K562 (cell line): ENCODE measurements at regions not wholly inside any gene's neighbourhood (a gene's known extent, or its start where the extent isn't known, plus 50 kb on each side); places are given as distances from the start of the nearest gene placed in this dataset.

ENCODE experiments used
- ATAC-seq: fragments of 200-7000 bp; cut with Tn5 transposase; 3 replicates; pipeline ENCODE4 v1.9.1; 2020; ENCODE audit warnings: moderate library complexity
- BruUV-seq: library from RNA; stranded (reverse); fragments of 400-500 nt; replicated peaks from 2 replicates; lab custom pipeline; 2021; lab: Mats Ljungman, UMichigan
- CTCF ChIA-PET: fragments of 300-600 bp; formaldehyde crosslinking; extraction: SDS; loops from one replicate; lab custom pipeline; 2021; ENCODE audit warnings: low intra/inter-chr PET ratio; lab: Yijun Ruan, JAX
- POLR2A ChIA-PET: fragments of 300-600, 350-650 bp; sonication (Branson Sonifier 250); formaldehyde crosslinking; extraction: SDS; loops from one replicate; lab custom pipeline; 2021; ENCODE audit warnings: antibody characterized with exemption, inconsistent platforms; lab: Yijun Ruan, JAX
- DNase-seq, 4 experiments: peaks; one replicate each; pipeline versions ENCODE4 v3.0.0 to v3.0.0-alpha.2; 2011 to 2018; ENCODE audit warnings: low spot score in 3 of 4, mixed read lengths in 3 of 4; ENCODE audit errors: extremely low read depth in 1 of 4
- FAIRE-seq: peaks from 2 replicates; lab custom pipeline; 2011; peaks lifted over from hg19 to GRCh38; lab: Jason Lieb, UNC
- H2AFZ ChIP-seq: 2 replicates; pipeline ENCODE4 v1.6.0; 2011; ENCODE audit warnings: low read depth, low read length, control low read depth, inconsistent platforms
- H3K27ac ChIP-seq: fragments of 200-600 bp; 3 replicates; pipeline ENCODE4 v1.8.0; 2011; ENCODE audit warnings: low read depth, mild to moderate bottlenecking, control low read depth, inconsistent platforms, low read length, moderate library complexity, mixed read lengths; ENCODE audit errors: extremely low read depth
- H3K27me3 ChIP-seq, 2 experiments: fragments of 300-600 bp in 1 of 2; 2 replicates in 1 of 2; 3 replicates in 1 of 2; pipeline versions ENCODE4 v1.6.0 to v1.8.0; 2011; ENCODE audit warnings: inconsistent platforms in 2 of 2, low read length in 2 of 2, mild to moderate bottlenecking in 1 of 2, mixed read lengths in 1 of 2, moderate library complexity in 1 of 2; ENCODE audit not compliant: control insufficient read depth in 2 of 2, insufficient read depth in 2 of 2
- H3K36me3 ChIP-seq: fragments of 300-600 bp; 3 replicates; pipeline ENCODE4 v1.8.0; 2011; ENCODE audit warnings: mild to moderate bottlenecking, low read length, inconsistent platforms; ENCODE audit not compliant: control insufficient read depth, insufficient read depth
- H3K4me1 ChIP-seq, 2 experiments: fragments of 200-600 bp in 1 of 2; replicated peaks in 1 of 2; 2 replicates in 1 of 2; 3 replicates in 1 of 2; pipeline versions ENCODE4 v1.5.1 to v1.8.0; 2011; ENCODE audit warnings: inconsistent platforms in 2 of 2, low read length in 2 of 2, mild to moderate bottlenecking in 1 of 2, mixed read lengths in 1 of 2, moderate library complexity in 1 of 2; ENCODE audit not compliant: control insufficient read depth in 2 of 2, insufficient read depth in 2 of 2
- H3K4me2 ChIP-seq: 2 replicates; pipeline ENCODE4 v1.6.1; 2011; ENCODE audit warnings: low read length, control low read depth, inconsistent platforms, mixed read lengths; ENCODE audit not compliant: insufficient read depth
- H3K4me3 ChIP-seq: fragments of 200-600 bp; sonication (generic), shearing (Covaris generic); 2 replicates; pipeline ENCODE4 v1.5.1; 2016; ENCODE audit warnings: control low read depth, inconsistent platforms
- H3K79me2 ChIP-seq: fragments of 200-600 bp; 3 replicates; pipeline ENCODE4 v1.8.0; 2011; ENCODE audit warnings: low read length, inconsistent platforms; ENCODE audit not compliant: control insufficient read depth, insufficient read depth
- H3K9ac ChIP-seq, 2 experiments: 2 replicates each; pipeline versions ENCODE4 v1.6.0 to v1.6.1; 2011; ENCODE audit warnings: low read depth in 2 of 2, low read length in 2 of 2, control low read depth in 1 of 2, inconsistent platforms in 1 of 2, mild to moderate bottlenecking in 1 of 2, mixed read lengths in 1 of 2; ENCODE audit not compliant: insufficient read depth in 1 of 2
- H3K9me1 ChIP-seq: one replicate; pipeline ENCODE4 v1.6.0; 2011; ENCODE audit warnings: inconsistent platforms, mild to moderate bottlenecking, low read length, moderate library complexity; ENCODE audit not compliant: control insufficient read depth, insufficient read depth
- H3K9me3 ChIP-seq: replicated peaks from 2 replicates; pipeline ENCODE4 v1.5.1; 2011; ENCODE audit warnings: low read depth, low read length, inconsistent platforms; ENCODE audit not compliant: control insufficient read depth, insufficient read depth
- H4K20me1 ChIP-seq: replicated peaks from 2 replicates; pipeline ENCODE4 v1.6.1; 2011; ENCODE audit warnings: low read length, inconsistent platforms, mixed read lengths; ENCODE audit not compliant: control insufficient read depth, insufficient read depth
- CBFA2T3 ChIP-seq: fragments of 450-650 bp; IDR thresholded peaks from 2 replicates; pipeline ENCODE4 v1.6.1; 2017
- DDX20 ChIP-seq: fragments of 450-650 bp; IDR thresholded peaks from 2 replicates; pipeline ENCODE4 v1.6.1; 2016; ENCODE audit warnings: missing genetic modification characterization, low read depth, mild to moderate bottlenecking, missing compliant biosample characterization, moderate library complexity
- DPF2 ChIP-seq: fragments of 450-650 bp; IDR thresholded peaks from 2 replicates; pipeline ENCODE4 v1.6.1; 2016
- GABPB2 ChIP-seq: fragments of 250-450 bp; sonication (Bioruptor Pico); conservative IDR thresholded peaks from 2 replicates; pipeline ENCODE4 v1.5.1; 2021; ENCODE audit warnings: mild to moderate bottlenecking
- JUN ChIP-seq, 2 experiments: sonication (generic) in 1 of 2; formaldehyde crosslinking in 1 of 2; IDR thresholded peaks; 2 replicates each; pipeline versions ENCODE4 v1.6.1 to v1.8.0; 2012 to 2022; ENCODE audit warnings: borderline replicate concordance in 2 of 2, mild to moderate bottlenecking in 2 of 2, improper control_type of control experiment in 1 of 2, low read depth in 1 of 2, low read length in 1 of 2, missing genetic modification reagents in 1 of 2
- POLR2H ChIP-seq: IDR thresholded peaks from 2 replicates; pipeline ENCODE4 v1.6.1; 2016; ENCODE audit warnings: missing genetic modification characterization, low read depth, mild to moderate bottlenecking, control low read depth, missing compliant biosample characterization, moderate library complexity
- POLR3G ChIP-seq: IDR thresholded peaks from 2 replicates; pipeline ENCODE4 v1.6.1; 2011; ENCODE audit not compliant: insufficient read length, insufficient replicate concordance; ENCODE audit errors: extremely low read depth
- RFX7 ChIP-seq: fragments of 250-450 bp; sonication (Bioruptor Pico); IDR thresholded peaks from 2 replicates; pipeline ENCODE4 v1.5.1; 2021; ENCODE audit warnings: mild to moderate bottlenecking
- SNRNP70 ChIP-seq: fragments of 200-400 bp; formaldehyde crosslinking; optimal IDR thresholded peaks from 2 replicates; pipeline ENCODE3; 2017; ENCODE audit warnings: low read depth, low read length
- ZNF75A ChIP-seq: fragments of 450-650 bp; formaldehyde crosslinking; IDR thresholded peaks from 2 replicates; pipeline ENCODE4 v1.4.0; 2020; ENCODE audit warnings: mild to moderate bottlenecking
- WGBS: fragments of 100-300 bp; shearing (Covaris generic); methylation state at CpG from one replicate; pipeline ENCODE4 v1.1.6; 2016; ENCODE audit warnings: low coverage, mixed read lengths; ENCODE audit not compliant: insufficient coverage; ENCODE audit errors: missing lambda C conversion rate; 5-methylcytosine and 5-hydroxymethylcytosine counted together
- in situ Hi-C: fragments of 300-500 bp; cut with MboI; formaldehyde crosslinking; loops from 4 replicates; pipeline ENCODE4 v1.15.0; 2018; ENCODE audit warnings: inconsistent platforms, mixed read lengths
- intact Hi-C: fragments of 100-400 bp; cut with micrococcal nuclease; formaldehyde crosslinking; loops from 2 replicates; pipeline ENCODE4 v1.14.2; 2022
- TF ChIP-seq, protein P1 (sequence below): sonication (generic); formaldehyde crosslinking; IDR thresholded peaks from 2 replicates; pipeline ENCODE4 v1.8.1; 2023; ENCODE audit warnings: mild to moderate bottlenecking, missing genetic modification reagents
- TF ChIP-seq, protein P2 (sequence below): IDR thresholded peaks from 2 replicates; pipeline ENCODE4 v1.6.1; 2012; ENCODE audit warnings: low read depth, low read length, improper control_type of control experiment, borderline replicate concordance
- TF ChIP-seq, protein P3 (sequence below): sonication (generic); formaldehyde crosslinking; IDR thresholded peaks from 2 replicates; pipeline ENCODE4 v1.4.0; 2020; ENCODE audit warnings: mild to moderate bottlenecking, missing genetic modification reagents
- TF ChIP-seq, protein P4 (sequence below): fragments of 450-650 bp; IDR thresholded peaks from one replicate; pipeline ENCODE4 v1.6.1; 2018; ENCODE audit warnings: mild to moderate bottlenecking, moderate library complexity; ENCODE audit not compliant: partially characterized antibody

DNA sequence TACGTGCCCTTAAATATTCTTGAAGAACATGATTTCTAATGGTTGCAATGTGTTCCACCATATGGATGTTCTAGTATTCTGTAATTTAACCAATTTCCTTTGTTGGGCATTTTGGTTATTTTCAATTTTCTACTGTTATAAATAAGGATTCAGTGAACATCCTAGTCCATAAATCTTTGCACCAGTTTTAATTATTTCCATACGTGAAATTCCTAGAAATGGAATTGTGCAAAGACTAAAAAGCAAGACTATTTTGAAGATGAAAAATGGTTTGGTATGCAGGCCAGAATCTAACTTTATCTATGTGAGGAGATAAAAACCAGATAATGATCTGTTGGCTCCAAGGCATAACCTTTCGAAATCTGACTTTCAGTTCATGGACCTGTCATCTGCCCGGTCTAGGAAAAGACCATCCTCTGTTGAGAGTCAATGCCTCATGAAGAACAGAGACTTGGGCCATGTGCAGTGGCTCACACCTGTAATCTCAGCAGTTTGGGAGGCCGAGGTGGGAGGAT, 633.2 kb upstream of the NRP1 start:
- Histone ChIP-seq H4K20me1 (no peaks in the 10 kb centered on the region), H3K9ac (no peak overlapping the region), H3K4me1 (no peaks in the 10 kb centered on the region), H3K4me2 (no peak overlapping the region), H3K4me3 (no peak overlapping the region), H3K36me3 (no peaks in the 10 kb centered on the region), H3K27me3 (no peaks in the 10 kb centered on the region), H3K9me3 (no peaks in the 10 kb centered on the region), H3K9me1 (no peaks in the 10 kb centered on the region), H3K79me2 (no peaks in the 10 kb centered on the region), H2AFZ (no peak overlapping the region), H3K27ac (no peak overlapping the region)
- TF ChIP-seq CBFA2T3 (no peak), RFX7 (CRISPR knock-in tag) (no peak), GABPB2 (CRISPR knock-in tag) (no peak), SNRNP70 (no peak), POLR2H (tag) (no peak), JUN (IDR thresholded peaks at IDR 0.05; ENCODE audit: borderline replicate concordance, low read depth, low read length) (no peak), JUN (CRISPR knock-in tag; IDR thresholded peaks at IDR 0.05; ENCODE audit: borderline replicate concordance) (no peak), DDX20 (tag) (no peak), ZNF75A (CRISPR knock-in tag) (no peak), DPF2 (no peak), POLR3G (no peak)
- TF ChIP-seq, protein P1, sequence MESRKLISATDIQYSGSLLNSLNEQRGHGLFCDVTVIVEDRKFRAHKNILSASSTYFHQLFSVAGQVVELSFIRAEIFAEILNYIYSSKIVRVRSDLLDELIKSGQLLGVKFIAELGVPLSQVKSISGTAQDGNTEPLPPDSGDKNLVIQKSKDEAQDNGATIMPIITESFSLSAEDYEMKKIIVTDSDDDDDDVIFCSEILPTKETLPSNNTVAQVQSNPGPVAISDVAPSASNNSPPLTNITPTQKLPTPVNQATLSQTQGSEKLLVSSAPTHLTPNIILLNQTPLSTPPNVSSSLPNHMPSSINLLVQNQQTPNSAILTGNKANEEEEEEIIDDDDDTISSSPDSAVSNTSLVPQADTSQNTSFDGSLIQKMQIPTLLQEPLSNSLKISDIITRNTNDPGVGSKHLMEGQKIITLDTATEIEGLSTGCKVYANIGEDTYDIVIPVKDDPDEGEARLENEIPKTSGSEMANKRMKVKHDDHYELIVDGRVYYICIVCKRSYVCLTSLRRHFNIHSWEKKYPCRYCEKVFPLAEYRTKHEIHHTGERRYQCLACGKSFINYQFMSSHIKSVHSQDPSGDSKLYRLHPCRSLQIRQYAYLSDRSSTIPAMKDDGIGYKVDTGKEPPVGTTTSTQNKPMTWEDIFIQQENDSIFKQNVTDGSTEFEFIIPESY (CRISPR knock-in tag): no peak
- TF ChIP-seq, protein P2, sequence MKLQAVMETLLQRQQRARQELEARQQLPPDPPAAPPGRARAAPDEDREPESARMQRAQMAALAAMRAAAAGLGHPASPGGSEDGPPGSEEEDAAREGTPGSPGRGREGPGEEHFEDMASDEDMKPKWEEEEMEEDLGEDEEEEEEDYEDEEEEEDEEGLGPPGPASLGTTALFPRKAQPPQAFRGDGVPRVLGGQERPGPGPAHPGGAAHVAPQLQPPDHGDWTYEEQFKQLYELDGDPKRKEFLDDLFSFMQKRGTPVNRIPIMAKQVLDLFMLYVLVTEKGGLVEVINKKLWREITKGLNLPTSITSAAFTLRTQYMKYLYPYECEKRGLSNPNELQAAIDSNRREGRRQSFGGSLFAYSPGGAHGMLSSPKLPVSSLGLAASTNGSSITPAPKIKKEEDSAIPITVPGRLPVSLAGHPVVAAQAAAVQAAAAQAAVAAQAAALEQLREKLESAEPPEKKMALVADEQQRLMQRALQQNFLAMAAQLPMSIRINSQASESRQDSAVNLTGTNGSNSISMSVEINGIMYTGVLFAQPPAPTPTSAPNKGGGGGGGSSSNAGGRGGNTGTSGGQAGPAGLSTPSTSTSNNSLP: no peak
- TF ChIP-seq, protein P3, sequence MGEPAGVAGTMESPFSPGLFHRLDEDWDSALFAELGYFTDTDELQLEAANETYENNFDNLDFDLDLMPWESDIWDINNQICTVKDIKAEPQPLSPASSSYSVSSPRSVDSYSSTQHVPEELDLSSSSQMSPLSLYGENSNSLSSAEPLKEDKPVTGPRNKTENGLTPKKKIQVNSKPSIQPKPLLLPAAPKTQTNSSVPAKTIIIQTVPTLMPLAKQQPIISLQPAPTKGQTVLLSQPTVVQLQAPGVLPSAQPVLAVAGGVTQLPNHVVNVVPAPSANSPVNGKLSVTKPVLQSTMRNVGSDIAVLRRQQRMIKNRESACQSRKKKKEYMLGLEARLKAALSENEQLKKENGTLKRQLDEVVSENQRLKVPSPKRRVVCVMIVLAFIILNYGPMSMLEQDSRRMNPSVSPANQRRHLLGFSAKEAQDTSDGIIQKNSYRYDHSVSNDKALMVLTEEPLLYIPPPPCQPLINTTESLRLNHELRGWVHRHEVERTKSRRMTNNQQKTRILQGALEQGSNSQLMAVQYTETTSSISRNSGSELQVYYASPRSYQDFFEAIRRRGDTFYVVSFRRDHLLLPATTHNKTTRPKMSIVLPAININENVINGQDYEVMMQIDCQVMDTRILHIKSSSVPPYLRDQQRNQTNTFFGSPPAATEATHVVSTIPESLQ (CRISPR knock-in tag): no peak
- TF ChIP-seq, protein P4, sequence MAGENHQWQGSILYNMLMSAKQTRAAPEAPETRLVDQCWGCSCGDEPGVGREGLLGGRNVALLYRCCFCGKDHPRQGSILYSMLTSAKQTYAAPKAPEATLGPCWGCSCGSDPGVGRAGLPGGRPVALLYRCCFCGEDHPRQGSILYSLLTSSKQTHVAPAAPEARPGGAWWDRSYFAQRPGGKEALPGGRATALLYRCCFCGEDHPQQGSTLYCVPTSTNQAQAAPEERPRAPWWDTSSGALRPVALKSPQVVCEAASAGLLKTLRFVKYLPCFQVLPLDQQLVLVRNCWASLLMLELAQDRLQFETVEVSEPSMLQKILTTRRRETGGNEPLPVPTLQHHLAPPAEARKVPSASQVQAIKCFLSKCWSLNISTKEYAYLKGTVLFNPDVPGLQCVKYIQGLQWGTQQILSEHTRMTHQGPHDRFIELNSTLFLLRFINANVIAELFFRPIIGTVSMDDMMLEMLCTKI: no peak
- FAIRE-seq (no peak), ATAC-seq (no peak), DNase-seq (no peak)
- ChIA-PET CTCF (no interaction called here), POLR2A (no interaction called here)
- under 1% methylated on average over 4 of the region's 5 CpGs for WGBS
- in situ Hi-C loops (no loop called here), intact Hi-C loops (no loop called here)
- BruUV-seq: no TSS peak
